Hematopoietic multipotent progenitor cell treated with erythropoietin and hydrocortisone succinate and interleukin-3 and kit ligand, for 4 days (in vitro differentiated cells): ENCODE measurements at regions not wholly inside any gene's neighbourhood (a gene's known extent, or its start where the extent isn't known, plus 50 kb on each side); places are given as distances from the start of the nearest gene placed in this dataset.
"Not testable (repeated sequence)": the region's sequence is repeated elsewhere in the genome, so short reads cannot be mapped to it uniquely, and the experiment has no call there.

Source experiments
- DNase-seq: peaks from one replicate; pipeline ENCODE4 v3.0.0-alpha.2; 2015

- not testable (repeated sequence) for DNase-seq
These were observed 174.4 kb downstream of the ZIC4 start for GRCh38 chr3:147231980-147232379.

GRCh38 chr3:147231111-147231510, 175.2 kb downstream of the ZIC4 start:
- DNase-seq, result no peak

GRCh38 chr3:147222291-147222690, 184.1 kb downstream of the ZIC4 start:
- DNase-seq, result no peak

- DNase-seq, result no peak
These were observed 187.4 kb downstream of the ZIC4 start for GRCh38 chr3:147218965-147219364.

GRCh38 chr3:147216143-147216673, 190.1 kb downstream of the ZIC4 start:
- DNase-seq, result no peak

GRCh38 chr3:147215660-147216059, 190.7 kb downstream of the ZIC4 start:
- no peak for DNase-seq

DNA sequence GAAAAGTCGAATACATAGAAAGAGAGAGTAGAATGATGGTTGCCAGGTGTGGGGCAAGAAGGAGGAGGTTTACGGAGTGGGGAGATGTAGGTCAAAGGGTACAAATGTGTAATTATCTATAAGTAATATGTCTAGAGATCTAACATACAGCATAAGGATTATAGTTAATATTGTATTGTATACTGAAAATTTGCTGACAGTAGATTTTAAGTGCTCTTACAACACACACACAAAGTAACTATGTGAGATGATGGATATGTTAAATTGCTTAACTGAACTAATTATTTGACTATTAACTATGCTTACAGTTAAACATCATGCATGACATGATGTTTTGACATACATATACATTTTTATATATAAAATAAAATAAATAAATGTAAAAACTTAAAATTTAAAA, 192.7 kb downstream of the ZIC4 start:
- DNase-seq, result no peak

DNA sequence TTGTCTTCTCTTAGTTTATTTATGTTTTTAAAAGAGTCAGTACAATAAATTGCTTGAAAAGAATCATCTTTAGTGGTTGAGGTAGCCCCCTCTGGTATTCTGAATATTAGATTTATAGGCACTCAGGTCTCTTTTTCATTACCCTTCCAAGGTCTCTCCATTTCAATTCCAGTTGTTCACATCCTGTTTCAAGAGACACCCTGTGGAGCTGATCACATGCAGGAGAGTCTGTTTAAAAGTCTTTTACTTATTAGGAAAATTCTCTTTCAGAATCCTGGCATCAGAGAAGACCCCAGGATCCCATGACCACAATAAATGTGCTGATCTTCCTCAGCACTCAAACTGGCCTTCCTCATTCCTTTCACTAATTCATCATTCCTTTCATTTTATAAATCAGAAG, 195.7 kb downstream of the ZIC4 start:
- DNase-seq, result no peak

- DNase-seq, result no peak
These were observed 205.3 kb downstream of the ZIC4 start for GRCh38 chr3:147201086-147201485.

DNA sequence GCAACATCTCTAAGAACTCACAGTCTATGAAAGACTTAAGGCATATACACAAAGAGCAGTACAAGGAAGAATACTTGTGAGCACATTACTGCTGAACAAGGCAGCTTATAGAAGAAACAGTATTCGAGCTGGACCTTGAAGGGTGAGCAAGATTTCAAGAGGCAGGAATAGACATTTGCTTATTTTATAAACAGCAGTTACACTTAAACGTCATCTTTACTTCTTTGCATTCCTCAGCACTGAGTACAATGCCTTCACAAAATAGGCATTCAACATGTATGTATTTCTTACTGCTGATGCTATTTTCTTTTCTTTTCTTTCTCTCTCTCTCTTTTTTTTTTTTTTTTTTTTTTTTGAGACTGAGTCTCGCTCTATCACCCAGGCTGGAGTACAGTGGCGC, 205.8 kb downstream of the ZIC4 start:
- no peak for DNase-seq

DNA sequence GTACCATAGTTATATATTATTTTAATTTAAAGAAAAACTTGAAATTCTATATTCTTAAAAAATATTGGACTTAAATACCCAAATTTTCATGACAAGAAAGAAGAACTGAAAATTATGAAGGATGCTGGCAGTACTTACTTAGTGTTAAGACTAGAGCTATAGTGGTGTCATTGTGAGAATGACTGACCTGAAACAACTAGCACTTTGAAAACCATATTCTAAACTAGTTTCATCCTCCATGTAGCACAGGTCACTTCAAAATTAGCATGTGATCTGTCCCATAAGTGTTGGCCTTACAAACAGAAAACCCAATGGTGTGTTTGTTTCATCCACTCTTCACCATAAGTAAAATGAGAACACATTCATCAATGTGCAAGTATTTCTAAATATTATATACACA, 208.6 kb downstream of the ZIC4 start:
- DNase-seq, result no peak

GRCh38 chr3:147195887-147196286, 210.5 kb downstream of the ZIC4 start:
- no peak for DNase-seq

- peak; percentile 65 for DNase-seq
These were observed 214.5 kb downstream of the ZIC4 start for GRCh38 chr3:147191795-147192385.

GRCh38 chr3:147189016-147189415, 217.3 kb downstream of the ZIC4 start:
- DNase-seq, result no peak

DNA sequence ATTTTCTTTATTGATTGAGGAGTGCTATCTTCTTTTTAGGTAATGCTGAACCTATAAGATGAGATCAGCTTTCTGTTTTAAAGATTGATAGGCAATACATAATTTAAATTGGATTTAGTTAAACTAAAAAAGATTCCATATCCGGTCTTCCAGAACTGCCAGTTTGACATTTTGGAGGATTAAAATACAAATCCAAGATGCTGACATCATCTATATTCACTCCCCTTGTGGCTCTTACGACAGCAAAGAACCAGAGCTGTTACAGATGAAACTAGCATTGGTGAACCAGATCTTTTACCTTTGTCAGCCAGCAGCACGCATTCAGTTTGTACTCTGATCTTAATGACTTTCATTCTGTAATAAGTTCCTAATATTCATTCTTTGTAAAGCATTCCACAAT, 218.7 kb downstream of the ZIC4 start:
- DNase-seq, result no peak

- no peak for DNase-seq
These were observed 220.6 kb downstream of the ZIC4 start for GRCh38 chr3:147185781-147186180.

- no peak for DNase-seq
These were observed 221.5 kb downstream of the ZIC4 start for GRCh38 chr3:147184794-147185193.

GRCh38 chr3:147173257-147173656, 233.1 kb downstream of the ZIC4 start:
- DNase-seq, result no peak

DNA sequence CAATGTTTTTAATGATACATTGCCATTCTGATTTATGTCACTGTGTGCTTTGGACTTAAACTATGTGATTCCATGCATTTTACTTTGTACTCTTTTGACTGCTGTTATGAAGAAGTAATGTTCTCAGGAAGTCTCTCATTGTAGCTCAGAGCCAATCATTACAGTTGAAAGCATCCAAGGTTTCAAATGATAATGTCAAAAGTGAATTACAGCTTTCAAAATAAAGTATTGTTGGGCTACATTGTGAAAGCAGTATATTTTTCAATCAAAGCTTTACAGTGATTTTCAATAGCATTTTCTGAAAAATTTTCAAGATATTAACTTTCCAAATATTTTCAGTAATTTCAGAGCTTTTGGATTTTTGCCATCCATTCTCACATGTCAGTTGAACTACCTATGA, 243.6 kb downstream of the ZIC4 start:
- no peak for DNase-seq

DNA sequence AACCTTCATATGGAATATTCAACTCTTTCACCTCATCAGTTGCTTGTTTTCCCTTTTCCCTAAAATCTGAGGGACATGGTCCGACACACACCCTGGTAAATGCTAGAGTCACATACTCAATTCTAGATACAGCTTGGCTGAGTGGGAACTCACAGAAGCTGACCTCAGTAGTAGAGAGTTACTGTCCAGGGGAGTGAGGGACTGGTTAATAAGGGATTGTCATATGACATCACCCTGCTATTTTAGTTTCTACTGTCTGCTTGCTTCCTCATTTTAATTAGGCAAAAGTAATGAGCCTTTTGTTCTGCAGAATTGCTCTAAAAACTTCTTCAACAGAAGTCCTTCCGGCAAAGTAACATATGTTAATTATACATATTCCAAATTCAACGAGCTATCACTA, 244.5 kb downstream of the ZIC4 start:
- DNase-seq, result no peak

DNA sequence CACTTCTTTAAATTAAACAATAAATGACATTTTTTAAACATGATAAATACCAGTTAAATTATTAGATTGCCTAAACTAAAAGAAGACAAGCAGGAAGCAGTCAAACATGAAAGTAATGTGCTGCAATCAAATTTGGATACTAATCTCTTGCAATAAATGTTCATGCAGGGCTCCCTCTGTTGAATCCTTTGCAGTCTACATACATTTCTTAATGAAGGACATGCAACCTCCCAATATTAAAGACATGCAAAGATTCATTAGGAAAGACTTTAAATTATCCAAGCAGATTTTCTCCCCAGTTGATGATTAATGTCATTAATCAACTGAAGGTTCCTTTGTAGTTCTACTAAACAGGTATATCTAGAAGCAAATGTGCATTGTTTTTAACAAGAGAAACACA, 245.4 kb downstream of the ZIC4 start:
- no peak for DNase-seq

DNA sequence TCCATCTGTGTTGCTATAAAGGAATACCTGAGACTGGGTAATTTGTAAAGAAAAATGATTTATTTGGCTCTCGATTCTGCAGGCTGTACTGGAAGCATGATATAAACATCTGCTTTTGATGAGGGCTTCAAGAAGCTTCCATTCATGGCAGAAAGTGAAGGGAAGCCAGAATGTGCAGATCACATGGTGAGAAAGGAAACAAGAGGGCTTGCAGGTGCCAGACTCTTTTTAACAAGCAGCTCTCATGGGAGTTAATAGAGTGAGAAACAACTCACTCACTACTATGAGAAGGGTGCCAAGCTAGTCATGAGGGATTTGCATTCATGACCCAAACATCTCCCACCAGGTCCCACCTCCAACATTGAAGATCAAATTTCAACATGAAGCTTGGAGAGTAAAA, 247.2 kb downstream of the ZIC4 start:
- DNase-seq, result no peak

- DNase-seq, result no peak
These were observed 248.7 kb downstream of the ZIC4 start for GRCh38 chr3:147157631-147158030.

DNA sequence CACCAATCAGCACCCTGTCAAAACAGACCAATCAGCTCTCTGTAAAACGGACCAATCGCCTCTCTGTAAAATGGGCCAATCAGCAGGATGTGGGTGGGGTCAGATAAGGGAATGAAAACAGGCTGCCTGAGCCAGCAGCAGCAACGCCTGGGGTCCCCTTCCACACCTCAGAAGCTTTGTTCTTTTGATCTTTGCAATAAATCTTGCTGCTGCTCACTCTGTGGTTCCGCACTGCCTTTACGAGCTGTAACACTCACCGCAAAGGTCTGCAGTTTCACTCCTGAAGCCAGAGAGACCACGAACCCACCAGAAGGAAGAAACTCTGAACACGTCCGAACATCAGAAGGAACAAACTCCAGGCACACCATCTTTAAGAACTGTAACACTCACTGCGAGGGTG, 251.4 kb downstream of the ZIC4 start:
- not testable (repeated sequence) for DNase-seq

- no peak for DNase-seq
These were observed 252.4 kb downstream of the ZIC4 start for GRCh38 chr3:147153830-147154539.
